D341Med (cell line): ENCODE measurements at regions not wholly inside any gene's neighbourhood (a gene's known extent, or its start where the extent isn't known, plus 50 kb on each side); places are given as distances from the start of the nearest gene placed in this dataset.

Experiments used
- DNase-seq: peaks from one replicate; pipeline ENCODE4 v3.0.0; 2012; ENCODE audit warnings: low spot score

DNA sequence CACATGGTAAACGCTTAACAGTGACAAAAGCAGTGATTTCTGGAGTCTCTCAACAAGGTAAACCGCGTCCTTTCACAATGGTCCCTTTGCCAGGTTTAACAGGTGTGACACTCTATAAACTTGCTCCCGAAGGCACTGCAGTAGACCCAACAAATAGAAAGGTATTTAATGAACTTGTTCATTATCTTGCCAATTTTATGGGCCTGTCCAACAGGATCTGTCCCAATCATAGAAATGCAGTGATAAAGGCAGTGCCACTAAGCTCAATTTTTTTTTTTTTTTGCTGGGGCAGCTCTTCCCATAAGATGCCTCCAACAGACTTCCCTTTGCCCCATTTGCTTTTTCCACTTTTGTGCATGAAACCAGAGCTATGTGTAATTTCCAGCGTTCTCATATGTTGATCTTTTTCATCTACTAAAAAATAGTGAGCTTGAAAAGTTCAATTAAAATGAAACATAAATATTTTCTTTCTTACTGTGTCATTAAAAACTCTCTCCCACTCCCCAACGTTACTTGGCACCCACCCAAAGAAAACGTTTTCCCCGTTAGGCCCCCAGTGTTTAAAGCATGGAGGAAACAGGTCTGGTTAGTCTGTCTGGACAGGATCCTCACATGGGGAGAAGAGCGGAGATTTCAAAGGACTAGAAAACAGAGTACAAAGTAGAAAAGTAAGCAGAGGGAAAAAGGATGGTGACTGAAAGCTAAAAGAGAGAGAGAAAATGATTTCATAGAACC, 80.9 kb upstream of the SPATA31D4 start:
- no peak for DNase-seq

DNA sequence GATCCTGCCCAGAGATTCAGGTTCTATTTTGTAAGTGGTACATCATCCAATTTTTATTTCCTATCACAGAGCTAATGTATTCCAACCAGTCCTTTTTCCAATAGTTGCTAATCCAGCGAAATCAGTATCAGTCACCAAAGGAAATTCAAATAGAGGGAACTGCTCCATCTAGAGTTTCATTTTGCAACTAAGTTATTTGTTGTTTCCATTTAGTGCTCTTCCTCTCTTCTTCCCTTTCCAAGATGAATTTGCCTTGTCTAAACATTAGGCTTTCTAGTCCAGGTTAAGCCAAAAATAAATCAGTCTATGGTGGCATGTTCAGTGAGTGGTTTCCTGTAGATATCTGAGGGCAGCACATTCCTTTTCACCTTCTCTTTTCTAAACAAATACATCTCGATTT, 79.8 kb upstream of the SPATA31D4 start:
- no peak for DNase-seq

DNA sequence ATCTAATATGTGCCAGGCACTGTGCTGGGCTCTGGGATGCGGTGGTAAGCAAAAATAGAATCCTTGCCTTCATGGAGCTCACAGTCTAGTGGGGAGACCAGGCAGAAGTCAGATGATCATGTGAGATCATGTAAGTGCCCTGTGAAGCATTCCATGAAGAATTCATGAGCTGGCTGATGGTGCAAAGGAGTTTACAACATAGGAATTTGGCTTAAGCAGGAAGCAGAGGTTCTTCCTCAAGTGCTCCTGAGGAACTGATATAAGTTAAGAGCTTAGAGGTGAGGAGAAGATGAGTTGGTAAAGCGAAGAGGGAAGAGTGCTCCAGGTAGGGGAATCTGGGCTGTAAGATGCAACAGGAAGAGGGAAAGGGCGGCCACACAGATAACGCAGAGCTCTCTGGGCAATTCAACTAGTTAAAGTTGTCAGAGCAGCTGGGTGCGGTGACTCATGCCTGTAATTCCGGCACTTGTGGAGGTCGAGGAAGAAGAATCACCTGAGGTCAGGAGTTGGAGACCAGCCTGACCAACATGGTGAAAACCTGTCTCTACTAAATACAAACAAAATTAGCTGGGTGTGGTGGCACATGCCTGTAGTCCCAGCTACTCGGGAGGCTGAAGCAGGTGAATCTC, 78.5 kb upstream of the SPATA31D4 start:
- DNase-seq, result no peak

DNA sequence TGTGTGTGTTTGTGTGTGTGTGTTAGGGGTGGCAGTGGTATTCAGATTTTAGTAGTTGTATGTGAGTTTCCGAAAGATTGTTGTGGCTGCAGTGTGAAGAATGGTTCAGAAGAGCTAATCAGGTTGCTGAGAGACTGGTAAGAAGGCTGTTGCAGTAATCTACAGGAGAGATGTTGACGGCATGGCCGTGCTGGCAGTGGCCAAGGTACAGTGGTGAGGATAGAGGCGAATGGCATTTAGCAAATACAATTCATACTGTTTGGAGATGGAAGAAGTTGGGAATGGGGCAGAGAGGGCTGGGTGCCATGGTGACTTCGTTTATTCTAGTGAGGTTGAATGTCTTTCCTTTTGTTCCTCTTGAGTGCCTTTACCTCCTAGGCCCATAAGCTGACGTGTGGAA, 77.5 kb upstream of the SPATA31D4 start:
- DNase-seq, result no peak

DNA sequence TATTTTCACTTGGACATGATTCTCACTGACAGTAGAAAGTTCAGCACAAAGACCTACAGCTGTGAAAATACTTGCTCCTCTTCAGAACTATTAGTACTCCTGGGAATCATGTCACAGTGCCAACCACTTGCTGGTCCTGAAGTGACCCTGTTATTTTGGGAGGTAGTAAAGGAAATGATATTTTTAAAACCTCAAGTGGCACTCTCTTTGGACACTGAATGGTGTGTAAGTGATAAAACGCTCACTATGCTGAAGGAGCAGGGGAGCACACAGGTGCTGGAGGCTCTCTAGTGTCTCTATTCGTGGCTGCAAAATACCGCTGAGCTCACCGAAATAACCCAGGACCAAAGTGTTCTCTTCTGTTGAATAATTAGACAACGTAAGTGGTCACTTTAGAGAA, 76.9 kb upstream of the SPATA31D4 start:
- no peak for DNase-seq

DNA sequence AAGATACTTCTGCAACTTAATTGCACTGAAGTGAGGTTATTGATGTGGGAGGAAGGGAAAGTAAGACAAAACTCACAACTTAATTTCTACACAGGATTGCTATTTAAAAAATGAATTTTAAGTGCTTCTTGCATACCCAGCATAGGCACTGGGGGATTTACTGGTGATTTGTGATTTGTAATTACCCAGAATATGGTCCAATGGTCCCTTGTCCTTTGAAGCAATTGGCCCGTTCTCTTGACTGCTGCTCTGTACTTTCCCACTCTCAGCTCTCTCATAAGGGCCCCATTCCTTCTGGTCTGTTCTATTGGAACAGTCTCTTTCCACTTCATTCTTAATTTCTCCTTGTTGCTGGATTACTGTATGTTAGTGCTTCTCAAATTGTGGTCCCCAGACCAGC, 75.4 kb upstream of the SPATA31D4 start:
- DNase-seq, result no peak

DNA sequence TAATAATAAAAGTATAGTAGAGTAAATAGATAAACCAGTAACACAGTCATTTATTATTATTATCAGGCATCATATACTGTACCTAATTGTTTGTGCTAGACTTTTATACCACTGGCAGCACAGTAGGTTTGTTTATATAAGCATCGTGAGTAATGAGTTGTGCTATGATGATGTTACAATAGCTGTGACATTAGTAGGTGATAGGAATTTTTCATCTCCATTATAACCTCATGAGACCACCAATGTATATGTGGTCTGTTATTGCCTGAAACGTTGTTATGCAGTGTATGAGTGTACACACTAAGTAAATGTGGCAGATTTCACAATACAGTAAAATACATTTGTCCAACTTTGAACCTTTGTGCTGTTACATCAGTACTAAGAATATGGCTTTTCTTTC, 72.7 kb upstream of the SPATA31D4 start:
- DNase-seq, result no peak

DNA sequence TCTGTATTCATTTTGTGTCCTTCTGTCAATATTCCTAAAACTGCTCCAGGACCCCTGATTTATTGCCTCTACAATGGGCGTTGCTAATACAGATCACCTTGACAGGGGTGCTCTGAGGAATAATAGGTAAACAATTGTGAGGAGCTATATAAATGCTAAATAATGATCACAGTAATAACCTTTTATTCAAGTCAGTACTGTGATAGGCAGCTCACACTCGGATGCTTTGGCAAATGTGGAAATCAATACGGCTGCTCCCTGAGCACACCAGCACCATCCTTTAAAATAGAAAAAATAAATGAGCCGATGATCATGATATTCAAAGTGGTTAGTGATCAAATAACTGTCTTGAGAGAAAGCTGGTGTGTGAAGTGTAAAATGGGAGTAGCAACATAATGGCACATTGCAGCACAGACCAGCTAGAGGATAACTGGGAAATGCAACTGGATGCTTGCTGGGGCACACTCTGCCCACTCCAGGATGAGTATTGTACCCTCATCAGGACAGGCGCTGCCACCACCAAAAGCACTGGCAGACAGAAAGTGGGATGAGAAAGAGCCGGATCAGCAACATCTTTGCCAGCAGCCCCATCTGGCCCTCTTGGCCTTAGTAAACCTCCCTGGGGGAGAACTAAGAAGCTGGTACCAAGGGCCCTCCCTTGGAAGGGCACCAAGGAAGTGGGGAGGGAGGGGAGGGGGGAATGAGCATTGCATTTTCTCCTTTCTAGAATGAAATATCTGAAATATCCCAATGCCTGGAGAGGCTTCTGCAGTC, 69.4 kb upstream of the SPATA31D4 start:
- DNase-seq, result peak; percentile 35

DNA sequence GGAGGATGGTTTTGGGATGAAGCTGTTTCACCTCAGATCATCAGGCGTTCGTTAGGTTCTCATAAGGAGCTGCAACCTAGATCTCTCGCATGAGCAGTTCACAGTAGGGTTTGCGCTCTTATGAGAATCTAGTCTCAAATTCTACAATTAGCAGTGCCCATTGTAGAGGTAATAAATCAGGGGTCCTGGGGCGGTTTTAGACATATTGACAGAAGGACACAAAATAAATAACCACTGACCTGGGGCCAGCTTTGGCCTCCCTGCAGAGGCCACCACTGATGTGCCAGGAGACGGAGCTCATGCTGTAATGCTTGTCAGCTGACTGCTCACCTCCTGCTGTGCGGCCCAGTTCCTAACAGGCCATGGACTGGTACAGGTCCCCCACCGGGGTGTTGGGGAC, 67.6 kb upstream of the SPATA31D4 start:
- no peak for DNase-seq

DNA sequence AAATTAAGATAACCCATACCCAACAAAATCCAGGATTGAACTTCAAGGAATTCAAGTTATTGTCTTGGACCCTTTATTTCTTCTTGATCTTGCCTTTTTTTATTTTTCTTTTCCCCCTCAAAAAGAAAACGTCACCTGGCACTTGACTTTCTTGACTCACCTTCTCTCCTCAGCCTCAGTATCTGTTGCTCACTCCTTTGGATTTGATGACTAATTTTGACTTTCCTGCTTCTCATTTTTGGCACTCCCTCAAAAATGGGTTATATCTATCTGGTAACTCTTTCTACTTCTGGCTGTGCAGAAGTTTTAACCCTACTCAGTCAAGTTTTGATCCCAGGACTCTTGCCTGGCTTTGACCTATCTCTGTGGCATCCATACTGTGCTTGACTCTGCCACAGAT, 66.6 kb upstream of the SPATA31D4 start:
- DNase-seq, result no peak

DNA sequence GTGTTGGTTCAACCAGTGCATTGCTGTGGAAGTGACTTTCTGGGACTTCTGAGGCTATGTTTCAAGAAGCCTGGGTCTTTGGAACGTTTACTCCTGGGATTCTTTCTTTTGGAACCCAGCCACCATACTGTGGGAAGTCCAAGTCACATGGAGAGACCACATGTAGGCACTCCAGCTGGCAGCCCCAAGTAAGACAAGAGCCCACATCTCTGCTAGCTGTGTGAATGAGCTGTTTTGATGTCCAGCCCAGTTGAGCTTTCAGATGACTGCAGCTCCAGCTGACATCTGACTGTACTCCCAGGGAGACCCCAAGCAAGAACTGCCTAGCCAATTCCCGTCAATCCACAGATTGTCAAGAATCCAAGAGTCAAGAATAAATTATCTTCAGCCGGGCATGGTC, 60.1 kb upstream of the SPATA31D4 start:
- no peak for DNase-seq

DNA sequence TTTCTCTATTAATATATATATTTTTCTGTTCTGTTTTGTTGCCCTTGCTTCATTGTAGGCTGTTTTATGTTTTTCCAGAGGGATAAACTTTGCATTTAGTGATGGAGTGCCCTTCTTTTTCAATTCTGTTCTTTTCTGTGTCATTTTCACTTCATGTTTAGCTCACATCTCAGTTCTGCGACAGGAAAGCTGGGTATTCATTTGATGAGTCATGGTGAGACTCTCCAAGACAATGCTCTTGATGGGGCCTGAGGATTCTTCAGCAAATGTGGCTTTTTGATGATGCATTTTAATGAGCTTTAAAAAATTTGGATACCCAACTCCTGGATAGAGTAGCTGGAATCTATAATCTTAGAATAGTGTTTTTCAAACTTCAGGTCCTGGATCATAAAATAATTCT, 56.5 kb upstream of the SPATA31D4 start:
- DNase-seq, result no peak

DNA sequence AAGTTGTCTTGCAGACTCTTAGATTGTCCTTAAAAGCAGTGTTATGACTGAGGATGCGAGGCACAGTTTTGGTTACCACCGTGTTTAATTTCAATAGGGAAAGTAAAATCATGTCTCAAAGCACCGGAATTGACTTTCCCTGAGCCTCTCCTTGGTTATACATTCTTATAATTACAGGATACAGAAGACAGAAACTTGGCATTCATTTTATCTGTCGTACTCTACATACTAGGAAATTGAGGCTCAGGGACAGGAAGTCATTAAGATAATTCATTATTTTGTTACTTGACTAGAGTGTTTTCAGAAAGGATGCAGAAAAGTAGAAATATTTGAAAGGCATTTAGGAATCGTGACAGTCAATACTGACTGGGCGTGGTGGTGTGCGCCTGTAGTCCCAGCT, 54.0 kb upstream of the SPATA31D4 start:
- DNase-seq, result no peak

DNA sequence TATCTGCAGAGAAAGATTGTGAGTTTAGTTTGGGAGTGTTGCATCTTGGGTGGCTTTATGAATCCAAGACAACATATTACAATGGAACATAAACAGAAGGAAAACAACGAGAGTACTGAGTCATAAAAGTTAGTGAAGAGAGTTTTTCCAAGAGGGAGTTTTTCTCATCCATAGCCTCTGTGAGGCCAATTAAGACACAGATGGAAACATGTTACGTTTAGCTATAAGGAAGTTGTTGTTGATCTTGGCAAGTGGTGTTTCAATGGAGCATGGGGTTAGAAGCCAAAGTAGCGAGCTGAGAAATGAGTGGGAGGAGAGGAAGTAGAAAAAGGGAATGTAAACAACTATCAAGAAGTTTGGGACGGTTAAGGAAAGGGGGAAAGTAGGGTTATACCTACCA, 53.3 kb upstream of the SPATA31D4 start:
- DNase-seq, result no peak

DNA sequence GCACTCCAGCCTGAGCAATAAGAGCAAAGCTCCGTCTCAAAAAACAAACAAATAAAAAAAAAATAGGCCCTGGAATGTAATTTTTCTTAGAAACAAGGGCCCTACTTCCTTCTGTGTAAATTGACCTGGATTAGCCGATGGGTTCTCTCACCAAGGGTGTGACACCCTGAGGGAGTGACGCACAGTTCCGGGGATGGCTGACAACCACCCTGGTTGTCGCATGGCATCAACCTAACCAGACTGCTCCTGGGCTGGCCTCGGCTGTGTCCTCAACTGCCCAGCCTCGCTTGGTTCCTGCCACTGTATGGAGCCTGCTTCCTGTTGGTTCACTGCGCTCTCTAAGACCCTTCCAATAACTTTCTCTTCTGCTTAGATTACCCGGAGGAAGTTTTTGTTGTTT, 51.2 kb upstream of the SPATA31D4 start:
- no peak for DNase-seq
